ENCODE measurements at regions not wholly inside any gene's neighbourhood (a gene's known extent, or its start where the extent isn't known, plus 50 kb on each side); places are given as distances from the start of the nearest gene placed in this dataset.
"Not testable (repeated sequence)": the region's sequence is repeated elsewhere in the genome, so short reads cannot be mapped to it uniquely, and the experiment has no call there.

GRCh38 chr5:33161421-33161820 is 279.3 kb upstream of the TARS1 start:
- no peak for DNase-seq

GRCh38 chr5:33162057-33162456 is 278.7 kb upstream of the TARS1 start:
- DNase-seq: no peak

- no peak for DNase-seq
Measured at GRCh38 chr5:33166522-33166921, 274.2 kb upstream of the TARS1 start.

GRCh38 chr5:33166948-33167347 is 273.8 kb upstream of the TARS1 start:
- no peak for DNase-seq

- no peak for DNase-seq
Measured at GRCh38 chr5:33167541-33167940, 273.2 kb upstream of the TARS1 start.

- DNase-seq: no peak
Measured at GRCh38 chr5:33170411-33170810, 270.4 kb upstream of the TARS1 start.

GRCh38 chr5:33174383-33174782 is 266.4 kb upstream of the TARS1 start:
- DNase-seq: no peak

GRCh38 chr5:33179301-33179700 is 261.5 kb upstream of the TARS1 start:
- no peak for DNase-seq

GRCh38 chr5:33180900-33181299 is 259.9 kb upstream of the TARS1 start:
- no peak for DNase-seq

GRCh38 chr5:33182986-33183385 is 257.8 kb upstream of the TARS1 start:
- DNase-seq: no peak

GRCh38 chr5:33184367-33184766 is 256.4 kb upstream of the TARS1 start:
- DNase-seq: no peak

- DNase-seq: no peak
Measured at GRCh38 chr5:33188089-33188488, 252.7 kb upstream of the TARS1 start.

- no peak for DNase-seq
Measured at GRCh38 chr5:33194914-33195313, 245.9 kb upstream of the TARS1 start.

GRCh38 chr5:33195431-33196165 is 245.2 kb upstream of the TARS1 start:
- no peak for DNase-seq

- no peak for DNase-seq
Measured at GRCh38 chr5:33198836-33199235, 241.9 kb upstream of the TARS1 start.

- no peak for DNase-seq
Measured at GRCh38 chr5:33203931-33204330, 236.8 kb upstream of the TARS1 start.

GRCh38 chr5:33205079-33205478 is 235.7 kb upstream of the TARS1 start:
- no peak for DNase-seq

GRCh38 chr5:33205727-33206410 is 234.9 kb upstream of the TARS1 start:
- DNase-seq: no peak

- no peak for DNase-seq
Measured at GRCh38 chr5:33206962-33207506, 233.7 kb upstream of the TARS1 start.

GRCh38 chr5:33209252-33209651 is 231.5 kb upstream of the TARS1 start:
- no peak for DNase-seq

GRCh38 chr5:33210221-33210620 is 230.5 kb upstream of the TARS1 start:
- not testable (repeated sequence) for DNase-seq

GRCh38 chr5:33210978-33211377 is 229.8 kb upstream of the TARS1 start:
- no peak for DNase-seq

- no peak for DNase-seq
Measured at GRCh38 chr5:33212439-33212838, 228.3 kb upstream of the TARS1 start.

GRCh38 chr5:33212900-33213299 is 227.9 kb upstream of the TARS1 start:
- DNase-seq: no peak
